GM04504 (cell line): ENCODE measurements at regions not wholly inside any gene's neighbourhood (a gene's known extent, or its start where the extent isn't known, plus 50 kb on each side); places are given as distances from the start of the nearest gene placed in this dataset.

ENCODE experiments used
- DNase-seq: peaks from one replicate; pipeline ENCODE4 v3.0.0-alpha.2; 2012; ENCODE audit warnings: low read depth

DNA sequence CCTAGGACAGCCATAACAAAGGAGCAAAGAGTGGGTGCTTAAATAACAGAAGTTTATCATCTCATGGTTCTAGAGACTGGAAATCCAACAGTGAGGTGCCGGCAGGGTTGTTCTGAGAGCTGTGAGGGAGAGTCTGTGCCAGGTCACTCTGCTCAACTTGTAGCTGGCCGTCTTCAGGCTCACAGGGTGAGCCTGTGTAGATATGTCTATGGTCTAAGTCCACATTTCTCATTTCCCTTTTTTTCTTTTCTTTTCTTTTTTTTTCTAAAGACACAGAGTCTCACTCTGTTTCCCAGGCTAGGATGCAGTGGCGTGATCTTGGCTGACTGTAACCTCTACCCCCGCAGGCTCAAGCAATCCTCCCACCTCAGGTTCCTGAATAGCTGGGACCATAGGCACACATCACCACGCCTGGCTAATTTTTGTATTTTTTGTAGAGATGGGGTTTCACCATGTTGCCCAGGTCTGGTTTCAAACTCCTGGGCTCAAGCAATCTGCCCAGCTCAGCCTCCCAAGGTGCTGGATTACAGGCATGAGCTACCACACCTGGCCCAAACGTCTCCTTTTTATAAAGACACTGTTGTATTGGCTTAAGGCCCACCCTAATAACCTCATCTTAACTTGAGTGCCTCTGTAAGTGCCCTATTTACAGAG, 142.2 kb downstream of the SP3 start:
- DNase-seq = no peak

DNA sequence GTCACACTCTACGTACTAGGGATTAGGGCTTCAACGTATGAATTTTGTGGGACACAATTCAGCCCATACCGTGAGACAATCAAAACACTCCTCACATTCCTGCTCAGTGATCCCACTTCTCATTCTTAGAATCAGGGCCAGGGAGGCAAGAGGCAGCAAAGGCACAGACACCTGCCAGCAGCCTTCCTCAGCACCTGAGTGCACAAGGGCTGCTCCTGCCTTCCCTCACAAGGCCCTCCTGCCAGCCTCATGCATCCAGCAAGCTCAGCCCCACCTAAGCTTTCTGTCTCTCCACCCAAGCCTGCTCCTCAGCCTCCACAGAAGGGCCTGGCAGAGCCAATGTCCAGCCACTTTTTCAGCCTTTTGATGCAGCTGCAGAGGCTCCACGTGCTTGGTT, 141.6 kb downstream of the SP3 start:
- no peak for DNase-seq

GRCh38 chr2:173828189-173829142, 136.7 kb downstream of the SP3 start:
- no peak for DNase-seq

GRCh38 chr2:173829727-173830126, 135.4 kb downstream of the SP3 start:
- DNase-seq = no peak

DNA sequence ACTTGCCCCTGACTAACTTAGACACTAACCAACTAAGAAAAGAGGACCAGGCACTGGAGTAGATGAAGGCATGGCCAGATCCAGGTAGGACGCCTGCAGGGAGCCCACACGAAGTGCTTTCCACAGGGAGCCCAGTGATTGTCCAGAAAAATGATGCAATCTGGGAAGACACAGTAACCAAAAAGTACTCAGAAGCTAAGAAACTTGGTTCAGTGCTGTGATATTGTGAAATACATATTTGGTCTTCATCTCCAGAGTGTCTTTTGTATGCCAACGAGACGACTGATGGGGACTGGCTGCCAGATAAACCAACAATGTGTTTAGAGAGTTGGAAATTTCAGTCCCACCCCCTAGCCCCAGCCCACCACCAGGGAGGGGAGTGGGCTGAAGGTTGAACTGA, 135.0 kb downstream of the SP3 start:
- no peak for DNase-seq

DNA sequence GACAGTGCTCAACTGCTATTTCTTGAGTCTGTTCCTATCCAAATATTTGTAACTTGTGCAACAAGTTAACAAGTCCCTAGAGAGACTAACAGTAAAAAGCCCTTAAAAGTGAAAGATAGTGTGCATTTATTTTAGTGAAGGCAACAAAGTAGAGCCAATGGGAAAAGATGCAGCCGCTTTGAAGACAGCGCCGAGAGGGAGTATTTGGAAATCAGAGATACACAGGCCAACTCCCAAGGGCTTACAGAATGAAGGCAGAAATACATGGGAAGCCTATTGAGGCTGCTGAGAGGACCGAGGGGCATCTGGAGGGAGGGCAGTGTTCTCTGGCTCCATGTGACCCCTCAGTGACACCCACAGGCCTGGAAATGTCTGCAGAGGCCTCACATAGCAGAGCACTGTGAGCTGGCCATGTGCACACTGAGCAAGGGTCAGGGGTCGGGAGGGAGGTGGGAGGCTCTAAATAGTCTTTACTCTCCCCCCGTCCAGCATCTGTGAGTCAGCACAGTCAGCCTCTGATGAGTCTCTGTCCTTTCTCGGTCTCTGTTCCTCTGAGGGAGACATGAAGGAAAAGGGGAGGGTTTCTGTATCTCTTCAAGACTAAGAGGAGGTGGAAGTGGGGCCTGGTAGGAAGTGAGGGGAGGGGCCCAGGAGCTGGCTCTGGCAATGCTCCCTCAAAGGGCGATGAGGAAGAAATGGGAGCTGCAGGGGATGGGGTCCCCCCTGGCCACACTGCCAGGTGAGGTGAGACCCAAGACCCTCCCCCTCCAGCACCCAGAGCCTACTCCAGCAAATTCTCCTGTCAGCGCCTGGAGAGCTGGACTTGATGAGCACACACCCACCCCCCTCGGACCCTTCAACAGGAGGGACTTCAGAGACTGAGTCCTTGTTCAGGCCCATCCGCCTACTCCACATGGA, 133.6 kb downstream of the SP3 start:
- peak; percentile 52 for DNase-seq

GRCh38 chr2:173834141-173834540, 131.0 kb downstream of the SP3 start:
- no peak for DNase-seq

- DNase-seq = no peak
These were observed 129.4 kb downstream of the SP3 start for GRCh38 chr2:173835726-173836125.

DNA sequence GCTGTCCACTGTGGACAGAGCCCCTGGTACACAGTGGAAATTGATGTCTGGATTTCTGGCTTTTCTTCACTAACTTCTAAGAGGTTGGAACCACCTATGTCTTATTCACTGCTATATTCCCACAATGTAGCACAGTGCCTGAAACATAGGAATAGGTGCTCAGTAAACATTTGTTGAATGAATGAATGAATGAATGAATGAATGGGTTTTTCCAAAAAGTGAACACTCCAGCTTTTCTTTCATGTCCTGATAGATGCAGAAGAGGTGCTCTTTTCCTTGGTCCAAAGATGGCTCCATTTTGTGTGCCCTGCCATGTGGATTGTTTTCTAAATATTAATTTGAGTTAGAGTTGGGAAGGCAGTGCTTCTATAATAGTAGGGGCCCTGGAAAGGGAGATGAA, 124.1 kb downstream of the SP3 start:
- DNase-seq = no peak

- no peak for DNase-seq
These were observed 121.6 kb downstream of the SP3 start for GRCh38 chr2:173843526-173843925.

- DNase-seq = peak; percentile 38
These were observed 114.0 kb downstream of the SP3 start for GRCh38 chr2:173851141-173851641.

DNA sequence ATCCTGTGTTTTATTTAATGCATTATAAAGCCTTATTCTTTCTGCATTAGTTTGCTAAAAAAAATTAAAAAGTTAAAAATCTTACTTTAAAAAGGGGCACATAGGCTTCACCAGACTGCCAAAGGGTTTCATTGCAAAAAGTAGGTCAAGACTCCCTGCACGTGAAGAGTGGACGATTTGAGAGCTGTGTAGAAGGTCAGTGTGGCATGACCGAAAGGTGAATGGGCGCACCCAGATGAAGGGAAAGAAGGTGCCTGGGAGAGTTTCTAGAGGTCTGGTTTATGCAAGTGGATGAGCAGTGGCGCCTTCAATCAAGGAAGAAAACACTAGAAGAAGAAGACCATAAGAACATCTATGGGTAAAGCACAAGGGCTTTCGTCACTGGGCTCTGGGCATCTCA, 111.0 kb downstream of the SP3 start:
- no peak for DNase-seq

DNA sequence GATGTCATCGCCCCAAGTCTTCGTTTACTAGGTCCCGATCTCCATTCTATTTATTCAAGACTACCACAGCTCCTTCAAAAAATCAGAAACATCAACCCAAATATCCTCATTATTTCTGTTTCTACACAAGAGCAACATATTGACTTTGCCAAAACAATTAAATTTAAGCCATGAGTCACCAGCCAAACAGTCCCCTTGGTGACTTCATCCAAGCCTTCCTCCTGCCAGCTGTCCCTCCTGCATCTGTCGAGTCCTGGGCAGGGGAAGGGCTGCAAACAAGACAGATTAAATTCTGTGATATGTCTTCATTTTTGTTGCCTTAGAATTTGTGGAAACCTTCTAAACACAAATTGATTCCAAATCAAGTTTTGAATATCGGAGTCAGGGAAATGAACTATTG, 110.3 kb downstream of the SP3 start:
- DNase-seq = peak; percentile 58

GRCh38 chr2:173855661-173856060, 109.5 kb downstream of the SP3 start:
- DNase-seq = no peak
